AML-193 (cell line): ENCODE measurements at regions not wholly inside any gene's neighbourhood (a gene's known extent, or its start where the extent isn't known, plus 50 kb on each side); places are given as distances from the start of the nearest gene placed in this dataset.
A peak's percentile ranks its signal among the peaks of the same experiment; 100 is the strongest.

ENCODE experiments used
- DNase-seq, 2 experiments: peaks; one replicate each; lab custom pipeline; 2025; lab: John Stamatoyannopoulos, UW

GRCh38 chr2:238750212-238750904 lies 97.5 kb upstream of the TWIST2 start:
- DNase-seq: no peak

GRCh38 chr2:238754259-238754658 lies 93.6 kb upstream of the TWIST2 start:
- no peak for DNase-seq

GRCh38 chr2:238761868-238762267 lies 86.0 kb upstream of the TWIST2 start:
- no peak for DNase-seq

- no peak for DNase-seq
These were observed 84.4 kb upstream of the TWIST2 start for GRCh38 chr2:238763471-238763995.

- no peak for DNase-seq
These were observed 82.3 kb upstream of the TWIST2 start for GRCh38 chr2:238765590-238765989.

GRCh38 chr2:238771218-238771617 lies 76.7 kb upstream of the TWIST2 start:
- no peak for DNase-seq

GRCh38 chr2:238771639-238772038 lies 76.2 kb upstream of the TWIST2 start:
- DNase-seq: no peak

GRCh38 chr2:238772635-238773297 lies 75.1 kb upstream of the TWIST2 start:
- DNase-seq: no peak

- DNase-seq: no peak
These were observed 74.4 kb upstream of the TWIST2 start for GRCh38 chr2:238773472-238773871.

GRCh38 chr2:238774071-238774470 lies 73.8 kb upstream of the TWIST2 start:
- DNase-seq: no peak

GRCh38 chr2:238774980-238775509 lies 72.8 kb upstream of the TWIST2 start:
- DNase-seq: no peak

- DNase-seq: no peak
These were observed 72.3 kb upstream of the TWIST2 start for GRCh38 chr2:238775591-238775990.

GRCh38 chr2:238776003-238776760 lies 71.7 kb upstream of the TWIST2 start:
- no peak for DNase-seq

- DNase-seq: peak in 1 of 2 experiments; percentile 0
These were observed 71.2 kb upstream of the TWIST2 start for GRCh38 chr2:238776761-238777046.

GRCh38 chr2:238777369-238778067 lies 70.4 kb upstream of the TWIST2 start:
- DNase-seq: peak; percentile 0 to 25

- peak; percentile 35 to 40 for DNase-seq
These were observed 63.0 kb upstream of the TWIST2 start for GRCh38 chr2:238784671-238785527.

GRCh38 chr2:238785528-238785860 lies 62.4 kb upstream of the TWIST2 start:
- no peak for DNase-seq

- DNase-seq: no peak
These were observed 61.5 kb upstream of the TWIST2 start for GRCh38 chr2:238786379-238786778.

- no peak for DNase-seq
These were observed 60.9 kb upstream of the TWIST2 start for GRCh38 chr2:238786792-238787490.

- DNase-seq: no peak
These were observed 60.4 kb upstream of the TWIST2 start for GRCh38 chr2:238787501-238787900.
